Mucosa of descending colon (tissue), 3 donors: ENCODE measurements at regions not wholly inside any gene's neighbourhood (a gene's known extent, or its start where the extent isn't known, plus 50 kb on each side); places are given as distances from the start of the nearest gene placed in this dataset.

Source experiments
- ATAC-seq: fragments of 200-7000 bp; cut with Tn5 transposase; one replicate; pipeline ENCODE4 v1.9.1; 2020; ENCODE audit warnings: mild to moderate bottlenecking, moderate library complexity
- DNase-seq, 3 donors: peaks; one replicate each; pipeline ENCODE4 v3.0.0-alpha.2; 2020
- H3K36me3 ChIP-seq: fragments of 200-600 bp; one replicate; pipeline ENCODE4 v1.8.0; 2021; ENCODE audit warnings: low read depth, mild to moderate bottlenecking
- H3K4me1 ChIP-seq: fragments of 200-600 bp; one replicate; pipeline ENCODE4 v1.8.0; 2021; ENCODE audit warnings: low read depth, mild to moderate bottlenecking
- H3K4me3 ChIP-seq: fragments of 200-600 bp; one replicate; pipeline ENCODE4 v1.8.0; 2021; ENCODE audit warnings: mild to moderate bottlenecking
- H3K9me3 ChIP-seq: fragments of 200-600 bp; one replicate; pipeline ENCODE4 v1.8.0; 2021; ENCODE audit warnings: mild to moderate bottlenecking
- intact Hi-C, 2 donors: fragments of 100-400 bp; cut with DNase I in 1 of 2; cut with micrococcal nuclease in 1 of 2; formaldehyde crosslinking; loops; one replicate each; pipeline versions ENCODE4 v1.11.0 to v1.11.1; 2022; cut with DNase I, micrococcal nuclease
- TF ChIP-seq, protein P1 (sequence below): fragments of 200-600 bp; IDR thresholded peaks from one replicate; pipeline ENCODE4 v1.8.0; 2022; ENCODE audit warnings: antibody characterized with exemption, mild to moderate bottlenecking
- donor health status: DM: no; HTN: no; CAD: no; lungs with moderate emphysema.
- donor health status: DM: no; HTN: no; CAD: no.
- donor health status: DM: no; HTN: yes; CAD: no.

DNA sequence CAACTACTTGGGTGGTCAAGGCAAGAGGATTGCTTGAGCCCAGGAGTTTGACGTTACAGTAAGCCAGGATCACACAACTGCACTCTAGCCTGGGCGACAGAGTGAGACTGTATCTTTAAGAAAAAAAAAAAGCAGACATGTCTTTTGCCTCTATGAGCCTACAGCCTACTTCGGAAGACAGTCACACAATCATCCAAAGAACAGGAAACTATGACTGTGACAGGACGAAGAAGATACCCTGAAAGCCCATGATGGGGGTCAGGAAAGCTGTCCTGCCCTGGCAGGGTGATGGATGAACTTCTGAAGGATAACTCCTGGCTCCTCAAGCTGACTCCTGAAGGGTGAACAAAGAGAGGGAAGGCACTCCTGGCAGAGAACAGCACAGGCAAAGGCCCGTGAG is 251.7 kb upstream of the SIX2 start:
- no peak for DNase-seq
- Histone ChIP-seq H3K4me1 (no peaks in the 10 kb centered on the region), H3K36me3 (no peaks in the 10 kb centered on the region), H3K4me3 (no peak overlapping the region), H3K9me3 (no peaks in the 10 kb centered on the region)
- intact Hi-C loops = no loop called here
- ATAC-seq = no peak
- TF ChIP-seq, protein P1, sequence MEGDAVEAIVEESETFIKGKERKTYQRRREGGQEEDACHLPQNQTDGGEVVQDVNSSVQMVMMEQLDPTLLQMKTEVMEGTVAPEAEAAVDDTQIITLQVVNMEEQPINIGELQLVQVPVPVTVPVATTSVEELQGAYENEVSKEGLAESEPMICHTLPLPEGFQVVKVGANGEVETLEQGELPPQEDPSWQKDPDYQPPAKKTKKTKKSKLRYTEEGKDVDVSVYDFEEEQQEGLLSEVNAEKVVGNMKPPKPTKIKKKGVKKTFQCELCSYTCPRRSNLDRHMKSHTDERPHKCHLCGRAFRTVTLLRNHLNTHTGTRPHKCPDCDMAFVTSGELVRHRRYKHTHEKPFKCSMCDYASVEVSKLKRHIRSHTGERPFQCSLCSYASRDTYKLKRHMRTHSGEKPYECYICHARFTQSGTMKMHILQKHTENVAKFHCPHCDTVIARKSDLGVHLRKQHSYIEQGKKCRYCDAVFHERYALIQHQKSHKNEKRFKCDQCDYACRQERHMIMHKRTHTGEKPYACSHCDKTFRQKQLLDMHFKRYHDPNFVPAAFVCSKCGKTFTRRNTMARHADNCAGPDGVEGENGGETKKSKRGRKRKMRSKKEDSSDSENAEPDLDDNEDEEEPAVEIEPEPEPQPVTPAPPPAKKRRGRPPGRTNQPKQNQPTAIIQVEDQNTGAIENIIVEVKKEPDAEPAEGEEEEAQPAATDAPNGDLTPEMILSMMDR = no peak

DNA sequence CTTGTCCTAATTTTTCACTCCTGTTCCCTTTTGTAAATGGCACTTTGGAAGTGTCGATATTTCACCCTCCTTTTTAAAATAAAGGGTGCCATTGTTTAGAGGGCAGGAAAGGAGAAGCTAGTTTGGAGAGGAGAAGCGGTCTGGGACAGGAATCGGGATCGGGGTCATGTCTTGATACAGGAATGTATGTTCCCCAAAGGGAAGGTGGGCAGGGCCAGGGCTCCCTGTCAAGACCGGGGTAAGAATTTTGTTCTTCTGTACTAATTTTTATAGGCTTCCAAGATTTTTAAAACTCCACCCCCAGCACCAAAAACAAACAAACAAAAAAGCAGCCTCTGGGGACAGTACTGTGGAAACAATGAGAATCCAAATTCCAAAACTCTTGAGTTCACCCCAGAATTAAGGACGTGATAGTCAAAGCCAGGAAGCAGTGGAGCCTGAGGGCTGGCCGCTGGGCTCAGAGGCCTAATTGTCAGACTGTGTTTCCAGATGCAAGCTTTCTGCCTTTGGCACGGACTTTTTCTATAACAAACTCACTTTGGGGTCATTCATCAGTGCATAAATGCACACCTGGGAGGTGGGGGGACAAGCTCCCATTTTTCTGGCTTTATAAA is 250.4 kb upstream of the SIX2 start:
- no peaks in the 10 kb centered on the region for H3K9me3 ChIP-seq
- ATAC-seq (no peak), DNase-seq (no peak)
- H3K4me3 ChIP-seq = no peak overlapping the region
- intact Hi-C loops = no loop called here
- TF ChIP-seq, protein P1 = no peak
- no peaks in the 10 kb centered on the region for H3K4me1 ChIP-seq
- H3K36me3 ChIP-seq = no peaks in the 10 kb centered on the region

DNA sequence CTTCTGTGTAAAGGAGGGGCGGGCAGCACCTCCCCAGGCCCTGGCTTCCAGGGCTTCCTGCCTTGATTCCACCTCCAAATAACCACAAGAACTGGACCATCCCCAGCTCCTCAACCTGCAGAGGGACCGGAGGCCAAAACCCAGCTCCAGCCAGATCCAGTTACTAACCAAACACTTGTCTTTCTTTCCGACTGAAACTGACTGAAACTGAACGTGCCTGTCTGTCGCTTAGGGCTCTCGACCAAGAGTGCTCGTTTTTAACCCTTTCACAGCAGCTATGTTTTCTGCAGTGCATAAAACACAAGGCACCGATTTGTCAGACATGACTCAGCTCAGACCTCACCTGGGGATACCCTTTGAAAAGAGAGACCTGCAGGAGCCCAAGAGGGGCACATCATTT is 249.9 kb upstream of the SIX2 start:
- H3K4me3 ChIP-seq = no peak overlapping the region
- ATAC-seq (no peak), DNase-seq (no peak)
- TF ChIP-seq, protein P1 = no peak
- no peaks in the 10 kb centered on the region for H3K9me3 ChIP-seq
- no peaks in the 10 kb centered on the region for H3K4me1 ChIP-seq
- intact Hi-C loops = no loop called here
- H3K36me3 ChIP-seq = no peaks in the 10 kb centered on the region

DNA sequence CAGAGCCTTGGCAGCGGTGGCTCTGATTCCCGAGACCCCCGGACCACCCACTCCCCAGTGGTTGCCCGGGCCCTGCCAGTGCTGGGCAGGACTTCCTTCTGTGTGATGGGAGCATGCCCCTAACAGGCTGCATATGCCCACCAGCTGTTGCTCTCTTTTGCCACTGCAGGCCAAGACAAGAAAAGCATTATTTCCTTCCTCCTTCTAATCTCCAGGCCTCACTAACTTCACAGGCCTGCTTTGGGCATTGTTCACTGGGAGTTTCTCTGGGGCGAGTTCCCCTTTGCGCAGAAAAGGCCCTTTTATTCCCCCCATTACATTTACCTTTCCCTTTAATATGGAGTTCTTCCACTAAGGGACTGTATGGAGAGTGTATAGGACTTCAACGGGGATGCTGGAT is 249.1 kb upstream of the SIX2 start:
- Histone ChIP-seq H3K9me3 (no peaks in the 10 kb centered on the region), H3K4me1 (no peaks in the 10 kb centered on the region), H3K36me3 (no peaks in the 10 kb centered on the region), H3K4me3 (no peak overlapping the region)
- no peak for ATAC-seq
- intact Hi-C loops = no loop called here
- TF ChIP-seq, protein P1 = no peak
- DNase-seq = no peak

DNA sequence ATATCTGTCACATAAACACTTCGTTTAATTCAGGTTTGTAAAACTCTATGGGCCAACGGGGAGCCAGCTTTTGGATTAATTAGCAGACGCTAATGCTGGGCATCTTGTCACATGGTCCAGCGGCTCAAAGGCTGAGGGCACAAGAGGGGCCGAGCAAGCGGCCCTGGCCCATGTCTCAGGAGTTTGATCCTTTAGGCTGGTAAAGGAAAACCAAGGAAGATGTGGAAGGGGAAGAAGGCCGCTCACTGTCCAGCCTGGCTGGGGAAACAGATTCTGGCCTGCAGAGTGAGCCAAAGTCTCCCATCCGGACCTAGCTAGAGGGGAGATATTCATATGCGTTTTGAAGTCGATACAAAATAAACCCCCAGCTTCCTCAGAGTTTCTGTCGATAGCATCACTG is 248.6 kb upstream of the SIX2 start:
- DNase-seq (no peak), ATAC-seq (no peak)
- Histone ChIP-seq H3K9me3 (no peaks in the 10 kb centered on the region), H3K4me1 (no peaks in the 10 kb centered on the region), H3K4me3 (no peak overlapping the region), H3K36me3 (no peaks in the 10 kb centered on the region)
- intact Hi-C loops = no loop called here
- TF ChIP-seq, protein P1 = no peak
